ENCODE measurements at regions not wholly inside any gene's neighbourhood (a gene's known extent, or its start where the extent isn't known, plus 50 kb on each side); places are given as distances from the start of the nearest gene placed in this dataset.
A peak's percentile ranks its signal among the peaks of the same experiment; 100 is the strongest.

DNA sequence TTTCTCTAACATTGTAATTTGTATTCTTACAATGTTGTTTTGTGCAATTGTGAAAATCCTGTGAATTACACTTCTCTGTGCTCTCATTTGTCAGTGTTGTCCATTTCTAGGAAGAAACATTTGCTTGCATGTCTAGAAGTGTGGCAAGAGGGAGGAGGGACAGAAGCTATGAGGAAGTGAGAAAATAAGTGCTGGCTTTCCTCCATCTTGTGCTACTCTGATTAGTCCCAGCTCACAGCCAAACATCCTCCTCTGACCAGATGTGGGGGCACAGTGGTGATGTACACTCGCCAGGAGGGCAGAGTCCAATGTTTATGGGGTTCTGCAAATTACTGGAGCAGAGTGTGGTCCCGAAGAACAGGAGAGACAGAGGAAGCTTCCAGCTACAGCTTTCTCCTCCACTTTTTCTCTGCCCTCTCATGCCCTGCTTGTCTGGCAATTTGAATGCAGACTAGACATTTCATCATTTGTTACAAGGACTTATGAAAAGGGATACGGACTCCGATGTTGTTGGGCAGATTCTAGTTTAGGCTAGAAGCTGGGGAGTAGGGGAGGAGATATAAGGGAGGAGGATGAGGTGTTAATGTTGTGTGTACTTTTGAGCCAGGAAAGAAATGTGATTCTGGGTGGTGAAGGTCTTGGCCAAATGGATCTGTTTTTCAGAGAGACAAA, 131.0 kb upstream of the C1GALT1 start:
- no peak for DNase-seq (ENCODE audit: low spot score)

DNA sequence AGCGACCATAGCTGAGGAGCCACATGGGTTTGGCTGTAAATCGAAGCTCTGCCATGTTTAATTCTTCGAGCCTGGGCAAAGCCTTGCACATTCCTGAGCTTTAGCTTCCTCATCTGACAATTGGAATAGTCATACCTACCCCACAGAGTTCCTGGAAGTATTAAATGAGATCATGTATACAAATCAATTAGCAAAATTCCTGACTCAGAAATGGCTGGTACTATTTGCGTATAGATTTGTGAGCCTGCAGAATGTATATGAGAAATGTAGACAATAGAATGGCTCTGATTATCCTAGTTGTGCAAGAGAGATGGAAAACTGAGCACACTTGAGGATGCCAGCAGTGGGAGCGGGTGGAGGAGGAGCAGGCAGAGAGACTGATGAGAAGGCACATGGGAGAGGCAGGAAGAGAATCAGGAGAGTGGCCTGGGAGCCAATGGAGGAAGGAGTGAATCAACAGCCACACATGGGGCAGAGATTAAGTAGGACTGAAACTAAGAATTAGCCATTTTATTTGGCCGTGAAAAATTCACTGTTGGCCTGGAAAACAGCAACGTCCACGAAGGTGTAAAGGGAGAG, 128.0 kb upstream of the C1GALT1 start:
- no peak for DNase-seq (ENCODE audit: low spot score)

DNA sequence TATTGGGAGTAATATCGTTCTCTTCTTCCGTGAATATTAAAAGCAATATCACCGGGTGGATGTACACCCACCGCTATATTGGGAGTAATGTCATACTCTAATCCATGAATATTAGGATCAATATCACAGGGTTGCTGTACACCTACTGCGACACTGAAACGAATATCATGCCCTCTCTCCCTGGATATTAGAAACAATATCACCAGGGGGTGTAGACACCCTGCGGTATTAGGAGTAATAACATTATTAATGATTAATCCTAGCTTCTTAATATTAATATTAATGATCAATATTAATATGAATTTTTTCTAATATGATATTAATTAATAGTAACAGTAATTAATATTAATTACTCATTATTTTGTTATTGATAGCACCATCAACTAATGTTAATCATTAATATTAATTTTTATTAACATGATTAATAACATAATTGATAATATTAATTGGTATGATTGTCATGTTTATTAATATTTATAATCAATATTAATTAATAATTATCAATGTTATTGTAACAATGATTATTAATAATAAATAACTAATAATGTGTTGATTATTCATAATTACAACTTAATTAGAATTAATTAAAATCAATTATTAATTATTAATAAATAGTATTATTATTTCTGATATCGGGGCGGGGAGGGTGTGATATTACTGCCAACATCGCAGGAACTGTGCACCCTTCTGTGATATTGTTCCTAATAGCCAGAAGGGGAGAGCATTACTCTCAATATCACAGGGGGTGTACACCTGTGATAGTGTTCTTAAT, 121.3 kb upstream of the C1GALT1 start:
- no peak for DNase-seq (ENCODE audit: low spot score)

DNA sequence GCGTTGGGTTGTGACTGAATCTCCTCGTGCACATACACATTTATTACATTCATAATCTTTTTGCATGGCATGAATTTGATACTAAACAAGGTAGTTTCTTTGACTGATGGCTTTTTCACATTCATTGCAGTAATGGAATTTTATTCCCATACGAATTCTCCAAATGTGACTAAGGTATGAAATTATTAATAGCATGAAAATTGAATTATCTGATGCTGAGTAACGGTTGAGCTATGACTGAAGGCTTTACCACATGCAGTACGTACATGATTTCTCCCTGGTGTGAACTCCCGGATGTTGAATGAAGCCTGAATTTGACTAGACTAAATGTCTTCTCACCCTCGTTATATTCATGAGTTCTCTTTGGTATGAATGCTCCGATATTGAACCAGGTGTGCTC, 104.4 kb upstream of the C1GALT1 start:
- DNase-seq (ENCODE audit: low spot score), result no peak

DNA sequence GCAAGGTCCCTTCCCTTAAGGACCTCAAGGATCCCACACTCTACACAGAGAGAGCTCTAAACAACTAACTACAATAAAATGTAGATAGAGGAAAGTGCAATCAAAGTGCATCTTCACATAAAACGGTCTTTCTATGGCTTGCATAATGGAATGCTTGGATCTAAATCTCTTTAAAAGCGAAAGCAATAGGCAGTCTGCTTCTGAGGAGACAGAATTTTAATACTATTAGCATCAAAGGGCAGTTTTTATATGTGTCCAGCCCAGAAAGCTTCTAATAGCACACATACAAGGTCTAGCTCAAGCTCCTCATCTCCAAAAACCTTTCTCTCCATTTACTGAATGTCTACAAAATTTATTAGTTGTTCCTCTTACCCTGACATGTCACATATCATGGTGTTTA, 101.5 kb upstream of the C1GALT1 start:
- DNase-seq (ENCODE audit: low spot score), result no peak

DNA sequence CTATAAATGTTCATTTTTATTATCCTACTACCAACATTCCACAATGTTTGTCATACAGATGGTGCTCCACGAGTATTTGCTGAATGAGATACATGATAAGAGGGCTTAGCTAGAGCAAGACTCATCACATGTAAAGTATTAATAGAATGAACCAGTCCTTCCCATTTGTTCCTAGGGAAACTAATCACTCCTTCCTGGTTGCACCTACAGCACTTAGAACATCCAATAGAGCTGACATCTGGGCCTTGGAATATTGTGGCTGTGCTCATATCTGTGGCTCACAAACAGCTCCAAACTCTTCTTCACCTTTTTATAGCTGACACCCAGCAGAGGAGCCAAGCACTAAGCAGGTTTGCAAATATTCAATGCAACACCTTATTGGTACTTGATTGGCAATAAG, 91.9 kb upstream of the C1GALT1 start:
- no peak for DNase-seq (ENCODE audit: low spot score)

DNA sequence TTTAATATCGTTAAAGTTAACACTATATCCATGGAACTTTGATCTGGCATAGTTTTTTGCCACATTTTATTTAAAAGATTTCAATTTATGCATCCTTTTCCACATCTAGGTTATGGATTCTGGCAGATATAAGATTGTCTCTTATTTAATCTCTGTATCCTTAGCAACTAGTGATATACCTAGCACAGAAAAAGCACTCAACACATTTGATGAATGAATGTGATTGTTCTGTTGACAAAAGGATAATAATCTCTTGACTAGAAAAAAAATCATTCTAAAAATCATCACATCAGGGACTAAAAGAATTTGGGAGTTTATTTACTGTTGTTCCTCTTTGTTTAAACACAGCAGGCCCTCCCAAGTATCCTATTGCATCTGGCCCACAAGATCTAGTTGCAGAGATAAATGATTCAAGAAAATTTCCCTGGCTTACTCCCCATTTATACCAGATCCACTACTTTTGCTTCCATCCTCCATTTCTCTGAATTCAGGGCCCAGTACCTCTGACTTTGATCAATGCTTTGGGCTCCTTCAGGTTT, 84.0 kb upstream of the C1GALT1 start:
- no peak for DNase-seq (ENCODE audit: low spot score)

DNA sequence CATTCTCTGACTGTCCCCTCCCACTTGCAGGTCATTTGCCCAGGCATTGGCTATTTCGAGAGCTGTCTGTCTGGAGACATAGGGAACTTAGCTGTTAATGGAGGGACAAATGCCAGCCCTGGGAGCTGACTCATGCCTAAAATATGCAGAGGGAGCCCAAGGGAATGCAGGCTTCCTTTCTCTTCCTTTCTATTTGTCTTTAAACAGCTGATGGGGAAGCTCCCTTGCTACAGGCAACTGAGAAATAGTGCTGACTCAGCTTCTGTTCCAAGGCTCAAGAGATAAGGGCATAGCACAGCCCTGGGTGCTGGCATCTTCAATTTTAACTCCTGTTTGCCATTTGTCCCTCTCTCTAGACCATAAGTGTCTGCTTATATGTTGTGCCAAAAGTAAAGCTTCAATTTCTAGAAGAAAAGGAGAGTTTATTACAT, 82.7 kb upstream of the C1GALT1 start:
- peak; percentile 71 for DNase-seq (ENCODE audit: low spot score)

DNA sequence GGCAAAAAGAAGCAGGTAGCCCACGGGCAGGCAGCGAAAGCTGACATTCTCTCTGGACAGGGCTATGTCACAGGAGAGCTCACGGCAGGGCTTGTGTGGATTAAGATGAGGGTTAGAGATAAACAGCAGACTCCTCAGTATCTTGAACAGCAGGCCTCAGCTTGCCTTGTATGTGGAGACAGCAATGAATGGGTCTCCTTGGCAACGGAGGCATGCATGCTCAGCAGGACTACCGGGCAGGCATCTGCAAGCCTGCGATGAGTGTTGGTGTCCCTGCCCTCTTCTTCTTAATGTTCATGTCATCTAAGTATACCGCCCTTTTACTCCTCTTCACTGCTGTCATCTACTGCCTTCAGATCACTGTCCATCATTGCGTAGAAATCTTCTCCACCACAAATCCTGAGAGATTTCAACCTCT, 81.9 kb upstream of the C1GALT1 start:
- no peak for DNase-seq (ENCODE audit: low spot score)

DNA sequence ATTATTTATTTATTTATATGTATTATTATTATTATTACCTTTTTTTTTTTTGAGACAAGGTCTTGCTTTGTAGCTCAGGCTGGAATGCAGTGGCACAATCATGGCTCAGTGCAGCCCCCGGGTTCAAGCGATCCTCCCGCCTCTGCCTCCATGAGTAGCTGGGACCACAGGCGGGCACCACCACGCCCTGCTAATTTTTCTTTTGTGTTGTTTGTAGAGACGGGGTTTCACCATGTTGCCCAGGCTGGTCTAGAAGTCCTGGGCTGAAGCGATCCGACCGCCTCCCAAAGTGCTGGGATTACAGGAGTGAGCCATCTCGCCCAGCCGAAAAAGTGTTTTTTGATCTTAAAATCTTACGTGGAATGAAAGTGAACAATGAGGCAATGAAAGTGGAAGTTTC, 79.4 kb upstream of the C1GALT1 start:
- DNase-seq (ENCODE audit: low spot score), result no peak

DNA sequence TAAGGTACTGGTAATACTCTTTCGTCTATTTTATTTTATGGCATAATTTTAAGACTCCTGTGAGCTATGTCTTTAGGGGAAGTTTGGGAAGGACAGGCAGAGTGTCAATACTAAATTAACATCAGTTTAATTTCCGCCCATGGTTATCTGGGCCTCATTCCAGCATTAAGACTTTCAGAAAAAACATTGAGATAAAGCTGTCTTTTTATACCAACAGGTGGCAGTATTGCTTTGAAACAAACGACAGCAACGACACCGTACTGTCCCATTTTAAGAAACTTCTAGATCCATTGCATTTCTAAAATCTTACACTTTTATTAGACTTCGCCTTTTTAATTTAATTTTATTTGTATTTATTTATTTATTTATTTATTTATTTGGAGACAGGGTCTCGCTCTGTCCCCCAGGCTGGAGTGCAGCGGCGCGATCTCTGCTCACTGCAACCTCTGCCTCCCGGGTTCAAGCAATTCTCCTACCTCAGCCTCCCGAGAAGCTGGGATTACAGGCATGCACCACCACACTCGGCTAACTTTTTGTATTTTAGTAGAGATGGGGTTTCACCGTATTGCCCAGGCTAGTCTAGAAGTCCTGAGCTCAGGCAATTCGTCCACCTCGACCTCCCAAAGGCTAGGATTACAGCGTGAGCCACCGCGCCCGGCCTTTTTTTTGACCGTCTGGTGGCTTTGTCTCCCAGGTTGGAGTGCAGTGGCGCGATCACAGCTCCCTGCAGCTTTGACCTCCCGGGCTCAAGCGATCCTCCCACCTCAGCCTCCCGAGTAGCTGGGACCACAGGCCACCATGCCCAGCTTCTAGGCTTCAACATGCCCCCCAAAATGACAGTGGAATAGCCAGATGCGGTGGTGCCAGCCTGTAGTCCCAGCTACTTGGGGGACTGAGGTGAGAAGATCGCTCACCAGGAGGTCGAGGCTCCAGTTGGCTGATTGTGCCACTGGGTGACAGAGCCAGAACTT, 78.7 kb upstream of the C1GALT1 start:
- DNase-seq (ENCODE audit: low spot score), result no peak

DNA sequence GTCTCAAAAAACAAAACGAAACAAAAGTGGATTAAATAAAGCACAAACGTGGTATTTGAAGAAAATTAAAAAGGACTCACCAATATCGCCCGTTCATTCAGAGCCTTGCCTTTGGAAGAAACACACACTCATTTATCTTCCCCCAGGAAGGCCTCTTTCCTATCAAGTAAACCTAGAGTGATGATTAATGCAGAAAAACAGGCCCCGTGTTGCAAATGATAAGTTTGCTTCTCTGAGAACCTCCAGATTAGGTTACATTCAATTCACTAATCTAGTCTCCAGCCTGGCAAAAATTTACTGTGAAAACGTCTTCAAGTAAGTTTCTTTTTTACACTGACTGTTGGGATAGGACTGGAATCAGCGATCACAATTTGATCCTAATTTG, 78.0 kb upstream of the C1GALT1 start:
- DNase-seq (ENCODE audit: low spot score), result no peak

DNA sequence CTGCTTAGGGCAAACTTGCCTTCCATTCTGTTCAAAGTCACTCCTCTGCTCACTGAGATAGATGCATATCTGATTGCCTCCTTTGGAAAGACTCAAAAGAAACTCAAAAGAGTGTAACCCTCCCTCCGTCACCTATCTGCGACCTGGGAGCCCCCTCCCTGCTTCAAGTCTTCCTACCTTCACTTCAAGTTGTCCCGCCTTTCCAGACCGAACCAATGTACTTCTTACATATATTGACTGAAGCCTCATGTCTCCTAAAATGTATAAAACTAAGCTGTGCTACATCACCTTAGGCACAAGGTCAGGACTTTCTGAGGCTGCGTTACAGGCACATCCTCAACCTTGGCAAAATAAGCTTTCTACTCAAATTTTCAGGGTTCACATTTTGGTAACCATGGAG, 77.4 kb upstream of the C1GALT1 start:
- no peak for DNase-seq (ENCODE audit: low spot score)

DNA sequence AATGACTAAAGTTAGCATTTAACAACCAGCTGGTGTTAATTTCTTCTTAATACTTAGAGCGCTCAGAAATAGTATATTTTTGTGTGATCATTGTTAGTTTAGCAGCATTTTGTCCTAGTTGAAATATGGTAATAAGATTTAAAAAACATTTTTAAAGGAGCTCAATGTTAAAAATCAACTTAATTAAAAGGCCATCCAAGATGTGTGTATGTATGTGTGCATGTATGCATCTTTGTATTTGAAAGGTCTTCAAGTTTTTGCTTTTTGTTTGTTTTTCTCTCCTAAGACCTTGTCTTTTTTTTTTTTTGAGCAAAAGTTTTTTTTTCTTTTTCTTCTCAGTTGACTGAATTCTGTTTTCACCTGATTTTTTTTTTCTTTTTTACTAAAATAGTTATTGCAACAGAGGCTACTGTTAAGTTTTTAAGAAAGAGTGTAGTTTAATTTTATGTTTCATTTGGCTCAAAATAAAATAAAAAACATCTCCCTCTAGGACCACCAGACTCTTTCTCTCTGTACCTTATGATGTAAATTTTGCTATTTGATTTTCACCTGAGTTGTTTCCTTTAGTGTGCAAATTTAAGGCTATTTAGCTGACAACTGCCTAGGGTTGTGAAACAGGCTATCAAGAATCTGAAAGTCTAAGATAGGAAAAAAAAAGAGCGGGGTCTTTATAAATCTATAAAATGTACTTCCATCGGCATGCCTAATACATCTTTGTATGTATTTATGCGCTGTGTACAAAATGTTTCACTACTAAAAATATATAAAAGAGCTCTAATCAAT, 76.4 kb upstream of the C1GALT1 start:
- DNase-seq (ENCODE audit: low spot score), result no peak

DNA sequence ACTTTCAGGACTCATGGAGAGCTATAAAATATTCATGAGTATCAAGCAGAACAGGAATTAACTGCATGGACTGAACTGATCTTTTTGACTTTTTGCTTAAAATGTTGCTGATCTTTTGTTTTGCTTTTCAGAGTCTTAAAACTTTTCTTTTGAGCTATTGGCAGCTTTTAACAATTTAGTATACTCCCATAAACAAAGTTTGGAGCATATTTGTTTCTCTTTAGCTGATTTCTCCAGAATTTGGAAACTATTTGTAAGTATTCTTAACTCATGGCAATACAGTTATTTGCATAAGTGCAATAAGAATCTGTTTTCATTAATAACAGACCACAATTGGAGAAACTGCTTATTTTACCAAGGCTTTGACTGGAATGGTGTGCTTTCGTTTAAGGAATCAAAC, 73.4 kb upstream of the C1GALT1 start:
- DNase-seq (ENCODE audit: low spot score), result no peak

DNA sequence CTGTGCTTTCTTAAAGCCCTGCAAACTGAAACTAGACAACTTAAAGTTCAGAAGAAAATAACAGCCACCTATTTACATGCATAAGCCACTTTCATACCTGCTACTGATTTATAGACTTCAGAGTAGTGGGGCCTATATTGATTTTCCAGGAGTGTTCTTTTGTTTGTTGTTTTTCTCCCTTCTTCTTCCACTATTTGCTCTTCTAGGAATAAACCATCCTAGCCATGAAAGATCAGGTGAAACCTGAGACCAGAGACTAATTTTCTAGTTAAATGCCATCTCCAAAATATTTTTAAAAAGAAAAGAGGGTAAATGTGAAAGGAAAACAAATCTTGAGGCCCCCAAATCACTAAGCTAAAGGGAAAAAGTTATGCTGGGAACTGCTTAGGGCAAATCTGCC, 72.4 kb upstream of the C1GALT1 start:
- no peak for DNase-seq (ENCODE audit: low spot score)

DNA sequence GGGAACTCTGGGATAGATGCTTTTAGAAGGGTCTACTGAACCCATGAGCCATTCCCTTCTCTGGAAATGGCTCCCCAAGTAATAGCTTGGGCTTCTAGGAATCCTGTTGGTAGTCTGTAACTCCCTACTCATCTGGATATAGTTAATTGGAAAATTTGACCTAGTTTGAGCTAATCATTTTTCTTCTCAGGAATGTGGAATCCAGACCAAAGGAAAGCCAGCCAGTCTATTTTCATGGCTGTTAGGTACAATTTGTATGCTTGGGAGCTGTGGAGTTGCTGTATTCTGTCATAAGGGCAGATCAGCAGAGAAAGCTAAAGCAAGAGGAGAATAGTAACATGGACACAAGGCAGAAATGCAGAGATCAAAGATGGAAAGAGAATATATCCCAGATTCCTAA, 71.6 kb upstream of the C1GALT1 start:
- DNase-seq (ENCODE audit: low spot score), result no peak

DNA sequence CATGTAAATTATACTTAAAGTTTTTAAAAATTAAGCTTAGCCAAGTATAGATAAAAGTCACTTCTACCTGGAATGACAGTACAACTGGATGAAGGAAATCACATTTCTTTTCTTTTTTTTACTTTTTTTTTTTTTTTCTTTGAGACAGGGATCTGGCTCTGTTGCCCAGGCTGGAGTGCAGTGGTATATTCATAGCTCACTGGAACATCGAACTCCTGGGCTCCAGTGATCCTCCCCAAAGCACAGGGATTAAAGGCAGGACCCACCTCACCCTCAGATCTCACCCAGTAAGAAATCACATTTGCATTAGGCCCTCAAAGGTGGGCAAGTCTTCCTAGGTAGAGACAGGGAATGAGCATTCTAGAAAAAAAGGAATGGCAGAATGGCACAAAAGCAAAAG, 69.5 kb upstream of the C1GALT1 start:
- no peak for DNase-seq (ENCODE audit: low spot score)

DNA sequence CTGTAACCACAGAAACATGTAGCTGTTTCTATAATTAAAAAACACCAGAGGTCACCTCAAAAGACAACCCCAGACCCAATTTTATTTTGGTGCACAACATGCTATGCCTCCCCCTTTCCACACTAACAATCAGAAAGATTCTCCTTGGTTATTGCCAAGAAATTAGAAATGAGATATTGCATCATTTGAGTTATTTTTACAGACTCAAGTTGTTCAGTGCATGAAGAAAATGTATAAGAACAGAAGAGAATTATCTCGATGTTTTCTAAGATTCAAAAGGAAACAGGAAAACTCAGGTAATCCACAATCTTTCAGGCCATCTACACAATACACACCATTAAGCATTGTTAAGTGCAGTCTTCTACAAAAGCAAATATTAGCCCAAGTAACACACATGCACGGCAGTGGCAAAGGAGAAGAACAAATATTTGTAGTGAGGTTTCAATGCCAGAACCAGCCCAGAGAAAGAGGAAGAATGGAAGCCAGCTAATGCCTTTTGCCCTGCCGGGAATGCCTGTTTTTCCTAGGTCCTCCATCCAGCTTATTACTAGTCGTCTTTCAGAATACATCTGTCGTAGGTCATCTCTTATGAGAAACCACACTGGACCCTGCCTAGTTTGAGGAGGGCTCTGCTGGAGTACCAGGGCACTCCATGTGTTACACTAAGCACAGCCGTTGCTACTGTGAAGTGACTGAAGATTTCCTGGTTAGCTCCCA, 67.6 kb upstream of the C1GALT1 start:
- DNase-seq (ENCODE audit: low spot score), result no peak

DNA sequence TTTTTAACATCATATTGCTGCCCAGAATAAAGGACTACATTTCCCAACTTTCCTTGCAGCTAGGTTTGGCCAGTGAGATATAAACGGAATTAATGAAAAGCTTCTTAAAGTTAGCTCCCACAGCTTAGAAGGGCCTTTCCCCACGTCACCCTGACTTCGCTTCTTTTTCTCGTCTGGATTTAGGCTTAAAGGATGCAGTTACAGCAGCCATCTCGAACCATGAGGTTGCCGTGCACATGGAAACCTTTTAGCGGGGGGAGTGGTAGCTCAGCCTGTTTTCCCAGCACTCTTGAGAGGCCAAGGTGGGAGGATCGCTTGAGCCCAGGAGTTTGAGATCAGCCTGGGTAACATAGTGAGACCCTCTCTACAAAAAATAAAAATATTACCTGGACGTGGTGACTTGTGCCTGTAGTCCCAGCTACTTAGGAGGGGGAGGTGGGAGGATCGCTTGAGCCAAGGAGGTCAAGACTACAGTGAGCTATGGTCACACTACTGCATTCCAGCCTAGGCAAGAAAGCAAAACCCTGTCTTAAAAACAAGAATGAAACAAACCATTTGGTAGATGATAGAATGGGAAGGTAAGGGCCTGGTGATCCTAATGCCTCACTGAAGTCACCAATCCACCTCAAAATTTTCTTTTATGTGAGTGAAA, 64.3 kb upstream of the C1GALT1 start:
- DNase-seq (ENCODE audit: low spot score), result no peak
